Spleen (tissue), 11 donors: ENCODE measurements at regions not wholly inside any gene's neighbourhood (a gene's known extent, or its start where the extent isn't known, plus 50 kb on each side); places are given as distances from the start of the nearest gene placed in this dataset.

Experiments
- DNase-seq: peaks from one replicate; pipeline ENCODE4 v3.0.0-alpha.2; 2020
- H3K27ac ChIP-seq, 8 donors: fragments of 200-600 bp; sonication (generic) in 7 of 8; 1 replicate in 4 of 8; 2 replicates in 4 of 8; pipeline versions ENCODE4 v1.5.0 to v1.8.0; 2016 to 2021; ENCODE audit warnings: inconsistent platforms in 4 of 8, mild to moderate bottlenecking in 4 of 8, moderate library complexity in 1 of 8
- H3K27me3 ChIP-seq, 7 donors: fragments of 200-600 bp; sonication (generic) in 6 of 7; replicated peaks in 1 of 7; 1 replicate in 4 of 7; 2 replicates in 3 of 7; pipeline versions ENCODE4 v1.5.0 to v1.8.0; 2016 to 2021; ENCODE audit warnings: inconsistent platforms in 3 of 7, mild to moderate bottlenecking in 1 of 7
- H3K36me3 ChIP-seq, 6 donors: fragments of 200-600 bp; sonication (generic) in 5 of 6; 1 replicate in 4 of 6; 2 replicates in 2 of 6; pipeline versions ENCODE4 v1.5.0 to v1.8.0; 2016 to 2021; ENCODE audit warnings: inconsistent platforms in 2 of 6
- H3K4me1 ChIP-seq, 6 donors: fragments of 200-600 bp; sonication (generic) in 5 of 6; 1 replicate in 3 of 6; 2 replicates in 3 of 6; pipeline versions ENCODE4 v1.5.0 to v1.8.0; 2016 to 2021; ENCODE audit warnings: inconsistent platforms in 3 of 6
- H3K4me3 ChIP-seq, 8 donors: fragments of 200-600 bp; sonication (generic) in 7 of 8; 1 replicate in 4 of 8; 2 replicates in 4 of 8; pipeline versions ENCODE4 v1.5.0 to v1.8.0; 2016 to 2021; ENCODE audit warnings: inconsistent platforms in 4 of 8, mild to moderate bottlenecking in 4 of 8, moderate library complexity in 2 of 8
- H3K9me3 ChIP-seq, 8 donors: fragments of 200-600 bp; sonication (generic) in 7 of 8; 1 replicate in 4 of 8; 2 replicates in 4 of 8; pipeline versions ENCODE4 v1.5.0 to v1.8.0; 2016 to 2021; ENCODE audit warnings: inconsistent platforms in 4 of 8
- CTCF ChIP-seq, 11 experiments: fragments of 200-600 bp in 7 of 11; fragments of 450-650 bp in 4 of 11; sonication (generic) in 4 of 11; IDR thresholded peaks in 8 of 11; conservative IDR thresholded peaks in 3 of 11; 1 replicate in 7 of 11; 2 replicates in 4 of 11; pipeline versions ENCODE4 v1.4.0 to v1.8.0; 2016 to 2021; ENCODE audit warnings: antibody characterized with exemption in 11 of 11, inconsistent platforms in 4 of 11, mild to moderate bottlenecking in 1 of 11
- POLR2A ChIP-seq, 3 donors: fragments of 450-650 bp; IDR thresholded peaks; one replicate each; pipeline ENCODE4 v1.5.1; 2017; ENCODE audit warnings: antibody characterized with exemption in 3 of 3, mild to moderate bottlenecking in 1 of 3
- POLR2AphosphoS5 ChIP-seq, 3 donors: sonication (generic); formaldehyde crosslinking; IDR thresholded peaks; one replicate each; pipeline ENCODE4 v1.5.1; 2017; ENCODE audit warnings: antibody characterized with exemption in 3 of 3
- WGBS, 5 donors: extraction: QIAGEN DNeasy Blood & Tissue Kit in 3 of 5; methylation state at CpG; one replicate each; pipeline versions ENCODE4 v1.1.5 to v1.1.7; 2013 to 2018; 5-methylcytosine and 5-hydroxymethylcytosine counted together
- intact Hi-C: fragments of 100-400 bp; cut with DNase I; formaldehyde crosslinking; loops from one replicate; pipeline ENCODE4 v1.15.0; 2023; ENCODE audit warnings: low total_unique reads
- donor health status: healthy with polysubstance abuse.
- donor health status: DM: no; HTN: no; CAD: no; lungs with moderate emphysema.
- donor health status: DM: no; HTN: no; CAD: no.
- donor health status: Bipolar disorder and iron deficiency.
- donor health status: healthy.
- donor health status: DM: no; HTN: no; CAD: no.
- donor health status: DM: yes; HTN: yes; CAD: no.

GRCh38 chr2:138403431-138403927, 98.1 kb upstream of the SPOPL start:
- Histone ChIP-seq H3K9me3 (peaks cover 0 to 33% (median 11%) of the 10 kb centered on the region in 8 donors), H3K27me3 (no peaks in the 10 kb centered on the region), H3K27ac (no peak overlapping the region), H3K4me1 (no peaks in the 10 kb centered on the region), H3K36me3 (no peaks in the 10 kb centered on the region), H3K4me3 (no peak overlapping the region)
- no peak for TF ChIP-seq CTCF (IDR thresholded peaks at IDR 0.05 in 8 of 11, conservative IDR thresholded peaks at IDR 0.05 in 3 of 11)
- TF ChIP-seq POLR2A (IDR thresholded peaks at IDR 0.05), result no peak
- no peak for TF ChIP-seq POLR2AphosphoS5 (IDR thresholded peaks at IDR 0.05)
- no peak for DNase-seq
- WGBS, 5 donors, result 77 to 85% (median 79%) methylated on average over 5 of the region's 5 CpGs
- intact Hi-C loops, result no loop called here

GRCh38 chr2:138414014-138414413, 87.6 kb upstream of the SPOPL start:
- intact Hi-C loops, result no loop called here
- no peak overlapping the region for H3K4me3 ChIP-seq
- peaks cover 7 to 61% (median 51%) of the 10 kb centered on the region in 8 donors for H3K9me3 ChIP-seq
- TF ChIP-seq POLR2AphosphoS5 (IDR thresholded peaks at IDR 0.05) (no peak), POLR2A (IDR thresholded peaks at IDR 0.05) (no peak), CTCF (IDR thresholded peaks at IDR 0.05 in 8 of 11, conservative IDR thresholded peaks at IDR 0.05 in 3 of 11) (no peak)
- 89 to 98% (median 91%) methylated on average over 1 of the region's 1 CpG for WGBS, 5 donors
- no peaks in the 10 kb centered on the region for H3K36me3 ChIP-seq
- no peak overlapping the region for H3K27ac ChIP-seq
- H3K27me3 ChIP-seq, result no peaks in the 10 kb centered on the region
- H3K4me1 ChIP-seq, result no peaks in the 10 kb centered on the region
- DNase-seq, result no peak

DNA sequence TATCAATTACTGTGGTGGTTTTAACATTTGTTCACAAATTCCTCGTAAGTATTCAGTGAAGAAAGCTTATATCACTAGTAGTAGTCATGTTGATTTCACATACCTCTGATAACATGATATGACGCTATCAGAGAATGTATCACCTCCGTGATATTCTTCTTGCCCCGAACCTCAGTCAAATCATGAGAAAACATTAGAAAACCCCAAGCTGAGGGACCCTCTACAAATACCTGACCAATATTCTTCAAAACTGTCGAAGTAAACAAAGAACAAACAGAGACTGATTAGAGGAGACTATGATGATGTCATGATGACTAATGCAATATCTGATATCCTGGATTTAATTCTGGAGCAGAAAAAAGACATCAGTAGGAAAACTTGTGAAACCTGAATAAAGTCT, 85.6 kb upstream of the SPOPL start:
- intact Hi-C loops, result no loop called here
- Histone ChIP-seq H3K36me3 (no peaks in the 10 kb centered on the region), H3K4me3 (no peak overlapping the region), H3K27ac (no peak overlapping the region), H3K9me3 (peaks cover 7 to 49% (median 39%) of the 10 kb centered on the region in 8 donors), H3K27me3 (no peaks in the 10 kb centered on the region), H3K4me1 (no peaks in the 10 kb centered on the region)
- WGBS, 5 donors, result 50 to 82% (median 66%) methylated on average over 5 of the region's 5 CpGs
- no peak for DNase-seq
- TF ChIP-seq CTCF (IDR thresholded peaks at IDR 0.05 in 8 of 11, conservative IDR thresholded peaks at IDR 0.05 in 3 of 11) (no peak), POLR2AphosphoS5 (IDR thresholded peaks at IDR 0.05) (no peak), POLR2A (IDR thresholded peaks at IDR 0.05) (no peak)

DNA sequence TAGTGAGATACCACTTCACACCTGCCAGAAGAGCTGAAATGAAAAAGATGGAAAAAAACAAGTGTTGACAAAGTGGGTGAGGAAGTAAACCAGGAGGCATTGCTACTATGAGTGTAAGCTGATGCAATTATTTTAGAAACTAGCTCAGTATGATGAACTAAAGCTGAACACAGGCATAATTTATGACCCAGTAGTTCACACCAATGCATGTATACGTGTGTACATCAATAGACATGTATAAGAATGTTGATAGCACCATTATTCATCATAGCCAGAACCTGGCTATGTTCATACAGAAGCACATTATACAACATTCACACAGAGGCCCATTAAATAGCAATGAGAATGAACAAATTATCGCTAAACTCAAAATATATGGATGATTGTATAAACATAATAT, 83.1 kb upstream of the SPOPL start:
- H3K4me1 ChIP-seq, result no peaks in the 10 kb centered on the region
- H3K36me3 ChIP-seq, result no peaks in the 10 kb centered on the region
- H3K9me3 ChIP-seq, result peaks cover 7 to 26% (median 16%) of the 10 kb centered on the region in 8 donors
- H3K4me3 ChIP-seq, result no peak overlapping the region
- DNase-seq, result no peak
- H3K27ac ChIP-seq, result no peak overlapping the region
- 81 to 94% (median 89%) methylated on average over 2 of the region's 2 CpGs for WGBS, 5 donors
- H3K27me3 ChIP-seq, result no peaks in the 10 kb centered on the region
- TF ChIP-seq POLR2AphosphoS5 (IDR thresholded peaks at IDR 0.05) (no peak), CTCF (IDR thresholded peaks at IDR 0.05 in 8 of 11, conservative IDR thresholded peaks at IDR 0.05 in 3 of 11) (no peak), POLR2A (IDR thresholded peaks at IDR 0.05) (no peak)
- intact Hi-C loops, result no loop called here
